OCI-LY3 (cell line): ENCODE measurements at regions not wholly inside any gene's neighbourhood (a gene's known extent, or its start where the extent isn't known, plus 50 kb on each side); places are given as distances from the start of the nearest gene placed in this dataset.

ENCODE experiments used
- CTCF ChIP-seq: fragments of 200-600, 300-600 bp; sonication (generic); IDR thresholded peaks from 2 replicates; pipeline ENCODE4 v1.5.1; 2014; ENCODE audit warnings: antibody characterized with exemption, low read length, low read depth
- EZH2phosphoT487 ChIP-seq: fragments of 200-600 bp; shearing (Covaris generic); IDR thresholded peaks from 2 replicates; pipeline ENCODE4 v1.6.1; 2018; ENCODE audit warnings: antibody characterized with exemption, mixed run types, low read depth

GRCh38 chr2:220114443-220114842, 487.0 kb downstream of the SLC4A3 start:
- no peak for TF ChIP-seq CTCF
- no peak for TF ChIP-seq EZH2phosphoT487
